ENCODE measurements at regions not wholly inside any gene's neighbourhood (a gene's known extent, or its start where the extent isn't known, plus 50 kb on each side); places are given as distances from the start of the nearest gene placed in this dataset.
"Not testable (repeated sequence)": the region's sequence is repeated elsewhere in the genome, so short reads cannot be mapped to it uniquely, and the experiment has no call there.

- TF ChIP-seq, protein P1, sequence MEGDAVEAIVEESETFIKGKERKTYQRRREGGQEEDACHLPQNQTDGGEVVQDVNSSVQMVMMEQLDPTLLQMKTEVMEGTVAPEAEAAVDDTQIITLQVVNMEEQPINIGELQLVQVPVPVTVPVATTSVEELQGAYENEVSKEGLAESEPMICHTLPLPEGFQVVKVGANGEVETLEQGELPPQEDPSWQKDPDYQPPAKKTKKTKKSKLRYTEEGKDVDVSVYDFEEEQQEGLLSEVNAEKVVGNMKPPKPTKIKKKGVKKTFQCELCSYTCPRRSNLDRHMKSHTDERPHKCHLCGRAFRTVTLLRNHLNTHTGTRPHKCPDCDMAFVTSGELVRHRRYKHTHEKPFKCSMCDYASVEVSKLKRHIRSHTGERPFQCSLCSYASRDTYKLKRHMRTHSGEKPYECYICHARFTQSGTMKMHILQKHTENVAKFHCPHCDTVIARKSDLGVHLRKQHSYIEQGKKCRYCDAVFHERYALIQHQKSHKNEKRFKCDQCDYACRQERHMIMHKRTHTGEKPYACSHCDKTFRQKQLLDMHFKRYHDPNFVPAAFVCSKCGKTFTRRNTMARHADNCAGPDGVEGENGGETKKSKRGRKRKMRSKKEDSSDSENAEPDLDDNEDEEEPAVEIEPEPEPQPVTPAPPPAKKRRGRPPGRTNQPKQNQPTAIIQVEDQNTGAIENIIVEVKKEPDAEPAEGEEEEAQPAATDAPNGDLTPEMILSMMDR (conservative IDR thresholded peaks at IDR 0.05; ENCODE audit: low read depth, low read length) = no peak
- H3K4me3 ChIP-seq (ENCODE audit: low read length) = no peak overlapping the region
- DNase-seq (ENCODE audit: low read depth) = no peak
Observed at GRCh38 chr5:50302815-50303490, 138.1 kb downstream of the EMB start.

- TF ChIP-seq, protein P1 (conservative IDR thresholded peaks at IDR 0.05; ENCODE audit: low read depth, low read length) = no peak
- no peak overlapping the region for H3K4me3 ChIP-seq (ENCODE audit: low read length)
- no peak for DNase-seq (ENCODE audit: low read depth)
Observed at GRCh38 chr5:50301756-50302155, 139.3 kb downstream of the EMB start.

GRCh38 chr5:50300878-50301277 lies 140.2 kb downstream of the EMB start:
- DNase-seq (ENCODE audit: low read depth) = no peak
- no peak overlapping the region for H3K4me3 ChIP-seq (ENCODE audit: low read length)
- TF ChIP-seq, protein P1 (conservative IDR thresholded peaks at IDR 0.05; ENCODE audit: low read depth, low read length) = no peak

- TF ChIP-seq, protein P1 (conservative IDR thresholded peaks at IDR 0.05; ENCODE audit: low read depth, low read length) = no peak
- no peak for DNase-seq (ENCODE audit: low read depth)
- H3K4me3 ChIP-seq (ENCODE audit: low read length) = no peak overlapping the region
Observed at GRCh38 chr5:50299896-50300295, 141.2 kb downstream of the EMB start.

- no peak overlapping the region for H3K4me3 ChIP-seq (ENCODE audit: low read length)
- TF ChIP-seq, protein P1 (conservative IDR thresholded peaks at IDR 0.05; ENCODE audit: low read depth, low read length) = no peak
- no peak for DNase-seq (ENCODE audit: low read depth)
Observed at GRCh38 chr5:50292735-50293394, 148.2 kb downstream of the EMB start.

DNA sequence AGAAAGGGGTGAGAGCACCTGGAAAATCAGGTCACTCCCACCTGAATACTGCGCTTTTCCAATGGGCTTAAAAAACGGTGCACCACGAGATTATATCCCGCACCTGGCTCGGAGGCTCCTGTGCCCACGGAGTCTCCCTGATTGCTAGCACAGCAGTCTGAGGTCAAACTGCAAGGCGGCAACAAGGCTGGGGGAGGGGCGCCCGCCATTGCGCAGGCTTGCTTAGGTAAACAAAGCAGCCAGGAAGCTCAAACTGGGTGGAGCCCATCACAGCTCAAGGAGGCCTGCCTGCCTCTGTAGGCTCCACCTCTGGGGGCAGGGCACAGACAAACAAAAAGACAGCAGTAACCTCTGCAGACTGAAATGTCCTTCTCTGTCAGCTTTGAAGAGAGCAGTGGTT lies 160.6 kb downstream of the EMB start:
- DNase-seq (ENCODE audit: low read depth); H3K4me3 ChIP-seq (ENCODE audit: low read length): not testable (repeated sequence)

All from retinal pigment epithelial cell (primary cell).